ENCODE measurements at regions not wholly inside any gene's neighbourhood (a gene's known extent, or its start where the extent isn't known, plus 50 kb on each side); places are given as distances from the start of the nearest gene placed in this dataset.

DNA sequence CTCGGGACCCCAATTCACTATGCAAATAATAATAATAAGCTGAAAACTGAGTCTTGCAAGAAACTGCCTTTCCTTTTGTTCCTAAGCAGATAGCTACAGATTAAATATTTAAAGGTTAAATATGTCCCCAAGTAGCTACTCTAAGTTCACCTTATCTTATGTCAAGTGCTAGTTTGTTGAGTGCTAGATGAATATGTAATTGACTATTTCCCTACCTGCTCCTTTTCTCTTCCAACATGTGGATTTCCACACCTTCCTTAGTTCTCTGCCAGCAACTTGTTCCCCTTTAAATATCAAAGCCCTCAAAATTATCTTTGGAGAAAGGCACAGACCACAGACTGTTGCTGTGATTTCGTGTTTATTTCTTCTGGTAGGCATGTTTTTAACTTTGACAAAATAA is 709.2 kb upstream of the SLITRK1 start:
- H3K79me2 ChIP-seq (ENCODE audit: control insufficient read depth, insufficient read depth, low read length) = no peaks in the 10 kb centered on the region
- no peak overlapping the region for H2AFZ ChIP-seq (ENCODE audit: control insufficient read depth, low read depth, low read length)
- 2% methylated on average over 2 of the region's 2 CpGs for WGBS (ENCODE audit: insufficient coverage, insufficient replicate concordance, low lambda C conversion rate, missing lambda C conversion rate)
- intact Hi-C loops (cut with micrococcal nuclease; ENCODE audit: unreplicated experiment) = no loop called here
- TF ChIP-seq, protein P1, sequence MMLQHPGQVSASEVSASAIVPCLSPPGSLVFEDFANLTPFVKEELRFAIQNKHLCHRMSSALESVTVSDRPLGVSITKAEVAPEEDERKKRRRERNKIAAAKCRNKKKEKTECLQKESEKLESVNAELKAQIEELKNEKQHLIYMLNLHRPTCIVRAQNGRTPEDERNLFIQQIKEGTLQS (IDR thresholded peaks at IDR 0.05; ENCODE audit: borderline replicate concordance, extremely low read depth, low read depth, low read length) = no peak
- TF ChIP-seq ATF7 (IDR thresholded peaks at IDR 0.05; ENCODE audit: low read depth) (no peak), ASH2L (IDR thresholded peaks at IDR 0.05; ENCODE audit: borderline replicate concordance, low read depth) (no peak), NFYB (IDR thresholded peaks at IDR 0.05; ENCODE audit: insufficient read depth, low read depth, low read length) (no peak)
- TF ChIP-seq, protein P2, sequence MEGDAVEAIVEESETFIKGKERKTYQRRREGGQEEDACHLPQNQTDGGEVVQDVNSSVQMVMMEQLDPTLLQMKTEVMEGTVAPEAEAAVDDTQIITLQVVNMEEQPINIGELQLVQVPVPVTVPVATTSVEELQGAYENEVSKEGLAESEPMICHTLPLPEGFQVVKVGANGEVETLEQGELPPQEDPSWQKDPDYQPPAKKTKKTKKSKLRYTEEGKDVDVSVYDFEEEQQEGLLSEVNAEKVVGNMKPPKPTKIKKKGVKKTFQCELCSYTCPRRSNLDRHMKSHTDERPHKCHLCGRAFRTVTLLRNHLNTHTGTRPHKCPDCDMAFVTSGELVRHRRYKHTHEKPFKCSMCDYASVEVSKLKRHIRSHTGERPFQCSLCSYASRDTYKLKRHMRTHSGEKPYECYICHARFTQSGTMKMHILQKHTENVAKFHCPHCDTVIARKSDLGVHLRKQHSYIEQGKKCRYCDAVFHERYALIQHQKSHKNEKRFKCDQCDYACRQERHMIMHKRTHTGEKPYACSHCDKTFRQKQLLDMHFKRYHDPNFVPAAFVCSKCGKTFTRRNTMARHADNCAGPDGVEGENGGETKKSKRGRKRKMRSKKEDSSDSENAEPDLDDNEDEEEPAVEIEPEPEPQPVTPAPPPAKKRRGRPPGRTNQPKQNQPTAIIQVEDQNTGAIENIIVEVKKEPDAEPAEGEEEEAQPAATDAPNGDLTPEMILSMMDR (IDR thresholded peaks at IDR 0.05 in 2 of 3, conservative IDR thresholded peaks at IDR 0.05 in 1 of 3; ENCODE audit: control insufficient read depth in 2 of 3, extremely low read depth in 1 of 3, insufficient read depth in 1 of 3, low read depth in 3 of 3, low read length in 3 of 3) = no peak
- TF ChIP-seq, protein P3, sequence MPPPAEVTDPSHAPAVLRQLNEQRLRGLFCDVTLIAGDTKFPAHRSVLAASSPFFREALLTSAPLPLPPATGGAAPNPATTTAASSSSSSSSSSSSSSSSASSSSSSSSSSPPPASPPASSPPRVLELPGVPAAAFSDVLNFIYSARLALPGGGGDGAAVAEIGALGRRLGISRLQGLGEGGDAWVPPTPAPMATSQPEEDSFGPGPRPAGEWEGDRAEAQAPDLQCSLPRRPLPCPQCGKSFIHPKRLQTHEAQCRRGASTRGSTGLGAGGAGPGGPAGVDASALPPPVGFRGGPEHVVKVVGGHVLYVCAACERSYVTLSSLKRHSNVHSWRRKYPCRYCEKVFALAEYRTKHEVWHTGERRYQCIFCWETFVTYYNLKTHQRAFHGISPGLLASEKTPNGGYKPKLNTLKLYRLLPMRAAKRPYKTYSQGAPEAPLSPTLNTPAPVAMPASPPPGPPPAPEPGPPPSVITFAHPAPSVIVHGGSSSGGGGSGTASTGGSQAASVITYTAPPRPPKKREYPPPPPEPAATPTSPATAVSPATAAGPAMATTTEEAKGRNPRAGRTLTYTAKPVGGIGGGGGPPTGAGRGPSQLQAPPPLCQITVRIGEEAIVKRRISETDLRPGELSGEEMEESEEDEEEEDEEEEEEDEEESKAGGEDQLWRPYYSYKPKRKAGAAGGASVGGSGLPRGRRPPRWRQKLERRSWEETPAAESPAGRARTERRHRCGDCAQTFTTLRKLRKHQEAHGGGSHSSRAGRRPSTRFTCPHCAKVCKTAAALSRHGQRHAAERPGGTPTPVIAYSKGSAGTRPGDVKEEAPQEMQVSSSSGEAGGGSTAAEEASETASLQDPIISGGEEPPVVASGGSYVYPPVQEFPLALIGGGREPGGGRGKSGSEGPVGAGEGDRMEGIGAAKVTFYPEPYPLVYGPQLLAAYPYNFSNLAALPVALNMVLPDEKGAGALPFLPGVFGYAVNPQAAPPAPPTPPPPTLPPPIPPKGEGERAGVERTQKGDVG (CRISPR knock-in tag; IDR thresholded peaks at IDR 0.05) = no peak
- TF ChIP-seq, protein P4, sequence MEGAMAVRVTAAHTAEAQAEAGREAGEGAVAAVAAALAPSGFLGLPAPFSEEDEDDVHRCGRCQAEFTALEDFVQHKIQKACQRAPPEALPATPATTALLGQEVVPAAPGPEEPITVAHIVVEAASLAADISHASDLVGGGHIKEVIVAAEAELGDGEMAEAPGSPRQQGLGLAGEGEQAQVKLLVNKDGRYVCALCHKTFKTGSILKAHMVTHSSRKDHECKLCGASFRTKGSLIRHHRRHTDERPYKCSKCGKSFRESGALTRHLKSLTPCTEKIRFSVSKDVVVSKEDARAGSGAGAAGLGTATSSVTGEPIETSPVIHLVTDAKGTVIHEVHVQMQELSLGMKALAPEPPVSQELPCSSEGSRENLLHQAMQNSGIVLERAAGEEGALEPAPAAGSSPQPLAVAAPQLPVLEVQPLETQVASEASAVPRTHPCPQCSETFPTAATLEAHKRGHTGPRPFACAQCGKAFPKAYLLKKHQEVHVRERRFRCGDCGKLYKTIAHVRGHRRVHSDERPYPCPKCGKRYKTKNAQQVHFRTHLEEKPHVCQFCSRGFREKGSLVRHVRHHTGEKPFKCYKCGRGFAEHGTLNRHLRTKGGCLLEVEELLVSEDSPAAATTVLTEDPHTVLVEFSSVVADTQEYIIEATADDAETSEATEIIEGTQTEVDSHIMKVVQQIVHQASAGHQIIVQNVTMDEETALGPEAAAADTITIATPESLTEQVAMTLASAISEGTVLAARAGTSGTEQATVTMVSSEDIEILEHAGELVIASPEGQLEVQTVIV (IDR thresholded peaks at IDR 0.05; ENCODE audit: borderline replicate concordance, partially characterized antibody) = no peak
- no peaks in the 10 kb centered on the region for H3K9me3 ChIP-seq (replicated peaks; ENCODE audit: control insufficient read depth, insufficient read depth, low read length)
- RAD21 ChIA-PET (ENCODE audit: unreplicated experiment) = no interaction called here
- H3K36me3 ChIP-seq (ENCODE audit: control insufficient read depth in 2 of 2, insufficient read depth in 2 of 2, low read length in 1 of 2) = no peaks in the 10 kb centered on the region
- ATAC-seq = no peak
- no peak overlapping the region for H3K4me3 ChIP-seq
- no peaks in the 10 kb centered on the region for H3K4me1 ChIP-seq (ENCODE audit: control insufficient read depth, insufficient read depth, low read length)
- POLR2A ChIA-PET = no interaction called here
- no peaks in the 10 kb centered on the region for H4K20me1 ChIP-seq (ENCODE audit: control insufficient read depth, insufficient read depth)
- H3K9ac ChIP-seq (ENCODE audit: control insufficient read depth, insufficient read depth, low read length) = no peak overlapping the region
- no peak for DNase-seq (ENCODE audit: low read depth, low spot score)
- CTCF ChIA-PET = no interaction called here
- in situ Hi-C loops (cut with MboI) = no loop called here
- no peak overlapping the region for H3K27ac ChIP-seq (ENCODE audit: control insufficient read depth, insufficient read depth)
- FAIRE-seq = no peak
- BruUV-seq (replicated peaks) = no TSS peak
- no peak overlapping the region for H3K4me2 ChIP-seq (ENCODE audit: control insufficient read depth, insufficient read depth)
- H3K27me3 ChIP-seq (replicated peaks in 1 of 2; ENCODE audit: control insufficient read depth in 2 of 2, insufficient read depth in 2 of 2, low read length in 1 of 2) = no peaks in the 10 kb centered on the region
- SMC1A ChIA-PET (ENCODE audit: uncharacterized antibody, unreplicated experiment) = interaction anchor here (0.6 to 1.8 kb wide), 2 partner anchors 24 to 111 kb away, joined by 3 to 4 read pairs; no protein-coding TSS in a partner anchor
